GM12864 (cell line): ENCODE measurements at regions not wholly inside any gene's neighbourhood (a gene's known extent, or its start where the extent isn't known, plus 50 kb on each side); places are given as distances from the start of the nearest gene placed in this dataset.

Experiments used
- DNase-seq: peaks from one replicate; pipeline ENCODE4 v3.0.0-alpha.2; 2011; ENCODE audit warnings: low read depth
- H3K4me3 ChIP-seq: 2 replicates; pipeline ENCODE4 v1.5.1; 2011; ENCODE audit warnings: mild to moderate bottlenecking, low read depth, low read length, control low read depth
- TF ChIP-seq, protein P1 (sequence below): IDR thresholded peaks from 2 replicates; pipeline ENCODE4 v1.5.1; 2011; ENCODE audit warnings: low read depth, mild to moderate bottlenecking, moderate library complexity, low read length, control low read depth, inconsistent platforms; ENCODE audit errors: missing control alignments

DNA sequence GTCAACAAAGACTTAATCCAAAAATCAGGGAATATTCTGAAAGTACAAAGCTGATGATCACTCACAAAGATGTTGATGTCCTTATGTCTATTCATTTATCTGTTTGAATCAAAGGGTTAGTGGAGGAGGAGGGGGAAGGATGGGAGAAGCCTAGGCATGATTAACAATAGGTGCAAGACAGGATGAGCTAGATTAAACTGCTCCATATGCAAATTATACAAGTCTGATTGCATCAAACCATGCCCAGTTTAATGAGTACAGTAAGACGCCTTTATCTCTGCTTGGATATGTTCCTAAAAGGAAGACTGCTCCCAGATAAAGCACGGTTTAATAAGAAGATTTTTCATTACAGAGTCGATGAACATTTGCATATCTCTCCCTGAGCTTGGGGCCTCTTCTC, 626.4 kb upstream of the NOX3 start:
- H3K4me3 ChIP-seq: no peak overlapping the region
- TF ChIP-seq, protein P1, sequence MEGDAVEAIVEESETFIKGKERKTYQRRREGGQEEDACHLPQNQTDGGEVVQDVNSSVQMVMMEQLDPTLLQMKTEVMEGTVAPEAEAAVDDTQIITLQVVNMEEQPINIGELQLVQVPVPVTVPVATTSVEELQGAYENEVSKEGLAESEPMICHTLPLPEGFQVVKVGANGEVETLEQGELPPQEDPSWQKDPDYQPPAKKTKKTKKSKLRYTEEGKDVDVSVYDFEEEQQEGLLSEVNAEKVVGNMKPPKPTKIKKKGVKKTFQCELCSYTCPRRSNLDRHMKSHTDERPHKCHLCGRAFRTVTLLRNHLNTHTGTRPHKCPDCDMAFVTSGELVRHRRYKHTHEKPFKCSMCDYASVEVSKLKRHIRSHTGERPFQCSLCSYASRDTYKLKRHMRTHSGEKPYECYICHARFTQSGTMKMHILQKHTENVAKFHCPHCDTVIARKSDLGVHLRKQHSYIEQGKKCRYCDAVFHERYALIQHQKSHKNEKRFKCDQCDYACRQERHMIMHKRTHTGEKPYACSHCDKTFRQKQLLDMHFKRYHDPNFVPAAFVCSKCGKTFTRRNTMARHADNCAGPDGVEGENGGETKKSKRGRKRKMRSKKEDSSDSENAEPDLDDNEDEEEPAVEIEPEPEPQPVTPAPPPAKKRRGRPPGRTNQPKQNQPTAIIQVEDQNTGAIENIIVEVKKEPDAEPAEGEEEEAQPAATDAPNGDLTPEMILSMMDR: no peak
- no peak for DNase-seq

DNA sequence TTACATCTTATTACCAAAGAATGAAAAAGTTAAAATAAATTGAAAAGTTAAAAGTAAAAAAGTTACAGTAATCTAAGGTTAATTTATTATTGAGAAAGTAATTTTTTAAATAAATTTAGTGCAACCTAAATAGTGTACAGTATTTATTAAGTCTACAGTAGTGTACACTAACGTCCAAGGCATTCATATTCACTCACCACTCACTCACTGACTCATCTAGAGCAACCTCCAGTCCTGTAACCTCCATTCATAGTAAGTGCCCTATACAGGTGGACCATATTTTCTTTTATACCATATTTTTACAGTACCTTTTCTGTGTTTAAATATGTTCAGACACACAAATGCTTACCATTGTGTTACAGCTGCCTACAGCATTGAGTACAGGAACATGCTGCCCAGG, 624.7 kb upstream of the NOX3 start:
- no peak for DNase-seq
- H3K4me3 ChIP-seq: no peak overlapping the region
- TF ChIP-seq, protein P1: no peak

DNA sequence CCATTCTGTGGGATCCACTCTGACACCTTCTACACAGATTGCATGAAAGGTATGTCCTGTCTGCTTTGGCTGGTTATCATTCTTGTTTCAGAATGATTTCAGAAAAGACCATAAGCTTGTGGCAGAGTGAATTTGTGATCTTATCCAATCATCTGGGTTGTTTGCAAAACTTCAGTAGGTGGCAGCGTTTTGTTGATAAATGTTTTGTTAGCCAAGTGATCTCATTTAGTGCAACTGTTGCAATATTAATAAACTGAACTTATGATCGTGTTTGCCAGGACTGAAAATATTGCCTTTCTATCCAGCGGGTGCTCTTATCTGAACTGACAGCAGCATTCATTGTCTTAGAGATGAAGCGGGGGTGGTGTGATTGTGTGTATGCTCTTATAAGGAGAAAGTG, 613.2 kb upstream of the NOX3 start:
- no peak overlapping the region for H3K4me3 ChIP-seq
- no peak for DNase-seq
- TF ChIP-seq, protein P1: no peak

DNA sequence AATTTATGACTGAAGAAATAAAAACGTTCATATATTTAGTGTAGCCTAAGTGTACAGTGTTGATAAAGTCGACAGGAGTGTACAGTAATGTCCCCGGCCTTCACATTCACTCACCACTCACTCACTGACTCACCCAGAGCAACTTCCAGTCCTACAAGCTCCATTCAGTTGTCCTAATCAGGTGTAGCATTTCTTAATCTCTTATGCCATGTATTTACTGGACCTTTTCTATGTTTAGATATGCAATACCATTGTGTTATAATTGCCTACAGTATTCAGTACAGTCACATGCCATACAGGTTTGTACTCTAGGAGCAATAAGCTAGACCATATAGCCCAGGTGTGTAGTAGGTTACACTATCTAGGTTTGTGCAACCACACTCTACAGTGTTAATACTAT, 610.2 kb upstream of the NOX3 start:
- no peak overlapping the region for H3K4me3 ChIP-seq
- TF ChIP-seq, protein P1: no peak
- no peak for DNase-seq

DNA sequence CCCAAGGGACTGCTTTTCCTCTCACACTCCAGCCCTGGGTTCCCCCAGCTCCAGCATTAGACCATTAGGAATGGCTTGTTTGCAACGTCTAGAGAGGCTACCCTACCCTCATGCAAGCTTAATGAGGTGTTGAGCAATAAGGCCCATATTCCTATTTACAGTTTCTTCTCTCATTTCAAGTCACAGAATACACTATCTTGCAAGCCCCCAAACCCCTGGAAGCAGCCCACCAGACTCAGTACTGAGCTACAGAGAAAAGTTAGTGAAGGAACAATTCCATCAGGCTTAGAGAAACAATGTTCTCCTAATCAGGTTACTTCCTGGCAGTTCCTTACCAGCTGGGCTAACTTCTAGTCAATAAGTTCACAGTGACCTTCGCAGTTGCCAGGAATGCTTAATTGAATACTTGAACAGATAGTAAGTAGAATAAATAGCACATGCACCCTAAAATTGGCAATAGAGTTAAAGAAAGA, 606.5 kb upstream of the NOX3 start:
- TF ChIP-seq, protein P1: no peak
- DNase-seq: no peak
- no peak overlapping the region for H3K4me3 ChIP-seq

DNA sequence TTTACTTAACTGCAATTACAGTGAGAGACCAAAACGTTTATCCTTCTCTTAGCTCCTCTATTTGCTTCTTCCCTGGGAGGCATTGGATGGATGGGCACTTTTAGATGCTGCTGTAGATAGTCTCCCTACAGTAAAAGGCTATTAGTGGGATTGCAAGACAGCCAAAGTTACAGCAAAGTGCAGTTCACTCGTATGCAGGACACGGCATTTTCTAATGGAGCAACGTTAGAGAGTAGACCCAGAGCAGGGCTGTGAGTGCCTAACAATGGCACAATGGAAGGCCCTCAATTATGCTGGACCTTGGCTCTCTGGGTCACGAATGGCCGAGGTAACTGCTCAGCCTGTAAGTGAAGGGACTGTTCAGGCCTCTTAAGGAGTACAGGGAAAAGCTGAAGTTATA, 605.8 kb upstream of the NOX3 start:
- no peak overlapping the region for H3K4me3 ChIP-seq
- TF ChIP-seq, protein P1: no peak
- DNase-seq: no peak

DNA sequence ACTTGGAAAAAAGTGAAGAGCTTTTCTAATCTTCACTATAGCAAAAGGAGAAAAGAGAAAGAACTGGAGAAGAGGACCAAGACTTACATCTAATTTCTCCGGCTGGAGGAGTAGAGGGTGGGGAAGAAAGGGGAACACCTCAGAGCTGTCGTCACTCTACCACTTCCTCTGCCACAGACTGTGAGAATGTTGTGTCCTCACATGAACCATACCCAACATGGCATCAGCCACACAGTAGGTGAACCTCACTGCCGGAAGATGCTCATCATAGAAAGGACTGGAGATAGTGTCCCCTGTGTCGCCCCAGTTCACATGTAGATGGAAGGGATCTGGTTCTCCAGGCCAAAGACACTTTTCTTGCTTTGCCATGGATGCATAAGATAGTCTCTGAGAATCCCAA, 604.4 kb upstream of the NOX3 start:
- DNase-seq: no peak
- TF ChIP-seq, protein P1: no peak
- no peak overlapping the region for H3K4me3 ChIP-seq
